Fibroblast of skin of right quadriceps (primary cell): ENCODE measurements at regions not wholly inside any gene's neighbourhood (a gene's known extent, or its start where the extent isn't known, plus 50 kb on each side); places are given as distances from the start of the nearest gene placed in this dataset.

ENCODE experiments used
- DNase-seq: peaks from one replicate; pipeline ENCODE4 v3.0.0-alpha.2; 2013

DNA sequence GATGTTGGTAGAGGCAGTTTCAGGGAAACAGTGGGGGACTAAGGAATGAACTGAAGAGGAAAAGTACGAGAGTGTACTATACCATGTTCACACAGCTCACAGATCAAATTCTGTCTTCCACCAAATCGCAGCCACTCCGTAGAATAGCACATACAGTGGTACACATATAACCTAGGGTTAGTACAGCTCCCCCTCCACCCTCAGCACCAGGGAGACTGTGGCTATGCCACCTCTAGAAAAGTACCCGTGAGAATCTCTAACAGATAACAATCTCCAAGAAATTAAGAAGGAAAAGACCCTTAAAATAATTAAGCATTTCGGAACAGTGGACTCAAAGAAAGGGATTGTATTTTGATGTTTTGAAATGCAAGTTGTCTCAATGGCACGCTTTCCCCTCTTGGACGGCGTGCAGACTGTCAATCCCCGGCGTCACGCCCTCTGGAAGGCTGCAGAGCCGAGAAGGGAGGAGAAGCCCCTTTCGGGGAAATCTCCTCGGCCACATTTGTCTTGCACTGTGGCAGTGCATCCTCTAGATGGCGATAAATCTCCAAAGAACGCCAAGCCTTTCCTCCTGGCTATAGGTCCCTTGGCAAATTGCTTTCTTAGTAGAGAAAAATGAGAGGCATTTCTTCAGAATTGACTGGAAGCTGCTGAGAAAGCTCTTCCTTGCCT is 345.0 kb downstream of the REEP3 start:
- DNase-seq, result peak; percentile 64

DNA sequence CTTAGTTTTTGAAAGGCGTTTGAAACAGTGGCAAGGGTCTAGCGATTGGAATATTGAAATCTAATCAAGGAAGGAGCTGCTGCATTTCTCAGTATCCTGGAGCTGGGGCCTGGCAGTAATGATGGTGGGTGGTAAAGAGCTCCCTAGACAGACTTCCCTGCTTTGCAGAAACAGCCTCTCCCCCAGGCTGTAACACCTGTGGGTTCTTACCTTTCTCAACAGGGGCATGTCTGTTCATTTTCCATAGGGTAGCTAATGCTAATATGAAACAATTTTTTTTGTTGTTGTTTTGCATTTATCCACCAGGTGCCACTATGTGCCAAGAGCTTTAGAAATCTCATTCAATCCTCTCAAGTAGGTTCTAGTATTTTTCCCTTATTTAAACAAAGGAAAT is 345.5 kb downstream of the REEP3 start:
- no peak for DNase-seq

DNA sequence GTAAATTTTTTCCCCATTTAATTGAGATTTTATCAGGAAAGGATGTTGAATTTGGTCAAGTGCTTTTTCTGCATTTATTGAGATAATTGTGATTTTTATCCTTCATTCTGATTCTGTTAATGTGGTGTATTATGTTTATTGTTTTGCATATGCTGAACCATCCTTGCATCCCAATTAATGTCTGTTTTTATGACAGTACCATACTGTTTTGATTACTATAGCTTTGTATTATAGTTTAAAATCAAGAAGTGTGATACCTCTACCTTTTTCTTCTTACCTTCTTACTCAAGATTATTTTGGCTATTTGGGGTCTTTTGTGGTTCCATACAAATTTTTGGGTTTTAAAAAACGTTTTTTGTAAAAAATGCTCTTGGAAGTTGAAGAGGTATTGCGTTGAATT is 357.2 kb downstream of the REEP3 start:
- DNase-seq, result no peak

DNA sequence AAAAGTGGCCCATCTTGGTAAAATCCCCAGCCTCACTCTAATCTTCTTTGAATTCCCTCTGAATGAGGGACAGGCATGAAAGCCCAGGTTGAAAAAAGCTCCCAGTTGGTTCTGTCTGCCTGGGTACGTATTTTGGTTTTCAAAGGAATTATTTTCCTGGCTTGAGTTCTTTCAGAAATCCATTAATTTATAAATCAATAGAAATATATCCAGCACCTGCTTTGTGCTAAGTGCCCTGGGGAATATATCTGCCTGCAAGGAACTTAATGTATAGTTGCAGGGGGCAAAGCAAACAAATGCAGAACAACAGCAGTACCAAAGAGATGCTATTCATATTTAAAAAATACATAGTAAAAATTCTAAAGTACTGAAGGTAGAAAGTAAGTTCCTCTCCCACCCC is 362.7 kb downstream of the REEP3 start:
- no peak for DNase-seq

GRCh38 chr10:63884426-63884825 is 363.2 kb downstream of the REEP3 start:
- DNase-seq, result no peak

GRCh38 chr10:63885156-63885555 is 364.0 kb downstream of the REEP3 start:
- DNase-seq, result no peak

- DNase-seq, result peak; percentile 12
Observed at GRCh38 chr10:63886281-63887022, 365.3 kb downstream of the REEP3 start.

GRCh38 chr10:63887023-63887589 is 365.9 kb downstream of the REEP3 start:
- DNase-seq, result no peak

DNA sequence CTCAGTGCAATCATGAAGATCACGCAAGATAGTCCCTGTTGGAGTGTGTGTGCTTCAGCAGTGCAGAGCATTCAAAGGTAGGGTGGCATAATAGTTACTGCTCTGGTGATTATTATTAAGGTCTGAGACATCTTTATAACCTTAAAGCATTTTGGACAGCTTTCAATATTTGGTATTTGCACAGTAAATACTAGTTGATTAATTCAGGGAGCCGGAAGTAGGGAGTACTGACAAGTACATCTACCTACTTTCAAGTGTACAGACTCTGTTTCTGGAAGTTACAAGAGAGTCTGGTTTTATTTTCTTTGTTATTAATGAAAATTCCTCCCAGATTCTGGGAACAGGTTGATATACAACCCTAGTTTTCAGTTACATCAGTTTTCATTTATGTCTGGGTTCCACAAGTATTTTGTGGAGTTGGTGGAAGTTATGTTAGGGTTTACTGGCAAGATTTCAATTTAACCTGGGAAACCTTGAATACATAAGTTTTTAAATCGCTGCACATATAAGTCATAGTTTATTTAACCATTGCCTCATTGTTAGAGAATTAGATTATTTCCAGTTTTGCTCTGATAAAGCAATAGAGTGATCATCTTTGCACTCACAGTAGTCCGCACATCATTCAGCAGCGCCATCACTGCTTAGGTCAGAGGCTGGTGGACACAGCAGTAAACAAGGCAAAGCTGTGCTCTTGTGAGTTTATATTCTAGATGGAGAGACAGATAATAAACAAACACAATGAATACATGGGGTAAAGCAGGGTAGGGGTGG is 366.6 kb downstream of the REEP3 start:
- DNase-seq, result no peak

DNA sequence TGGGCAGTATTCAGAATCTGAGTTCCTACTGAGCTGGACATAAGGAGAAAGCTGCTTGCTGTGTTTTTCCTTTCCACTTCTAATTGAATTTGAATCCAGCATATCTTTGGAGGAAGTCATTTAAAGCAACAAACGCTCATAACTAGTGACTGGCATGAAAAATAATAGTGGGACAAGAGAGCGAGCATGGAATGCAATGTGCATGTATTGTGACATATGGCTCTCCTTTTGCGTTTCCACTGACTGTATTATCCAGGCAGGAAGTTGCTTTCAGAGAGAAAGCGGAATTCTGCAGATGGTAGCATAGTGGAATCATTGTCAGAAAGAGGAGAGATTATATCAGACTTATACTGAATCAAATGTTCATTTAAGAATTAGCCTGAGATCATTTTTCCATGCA is 368.6 kb downstream of the REEP3 start:
- DNase-seq, result no peak

- DNase-seq, result no peak
Observed at GRCh38 chr10:63896992-63897391, 375.8 kb downstream of the REEP3 start.

GRCh38 chr10:63899673-63900300 is 378.6 kb downstream of the REEP3 start:
- DNase-seq, result no peak

DNA sequence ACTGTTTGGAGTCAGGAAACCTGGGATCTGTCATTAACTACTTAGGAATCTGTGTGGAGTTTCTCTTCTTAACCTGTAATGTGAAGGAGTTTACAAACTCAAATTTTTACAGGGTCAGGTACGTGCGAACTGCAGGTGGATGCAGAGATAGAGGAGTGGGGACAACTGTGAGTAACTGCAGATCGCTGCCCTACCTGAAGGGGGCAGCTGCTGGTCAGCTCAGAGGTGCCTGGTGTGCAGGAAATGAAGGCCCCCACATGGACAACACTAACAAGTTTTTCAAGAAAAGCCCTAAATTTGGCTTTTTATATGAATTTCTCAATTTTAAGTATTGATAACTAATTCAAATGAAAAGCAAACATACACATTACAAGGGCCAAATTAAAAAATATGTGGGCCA is 380.0 kb downstream of the REEP3 start:
- no peak for DNase-seq

- peak; percentile 75 for DNase-seq
Observed at GRCh38 chr10:63901881-63902280, 380.7 kb downstream of the REEP3 start.

GRCh38 chr10:63910806-63911205 is 389.6 kb downstream of the REEP3 start:
- no peak for DNase-seq

DNA sequence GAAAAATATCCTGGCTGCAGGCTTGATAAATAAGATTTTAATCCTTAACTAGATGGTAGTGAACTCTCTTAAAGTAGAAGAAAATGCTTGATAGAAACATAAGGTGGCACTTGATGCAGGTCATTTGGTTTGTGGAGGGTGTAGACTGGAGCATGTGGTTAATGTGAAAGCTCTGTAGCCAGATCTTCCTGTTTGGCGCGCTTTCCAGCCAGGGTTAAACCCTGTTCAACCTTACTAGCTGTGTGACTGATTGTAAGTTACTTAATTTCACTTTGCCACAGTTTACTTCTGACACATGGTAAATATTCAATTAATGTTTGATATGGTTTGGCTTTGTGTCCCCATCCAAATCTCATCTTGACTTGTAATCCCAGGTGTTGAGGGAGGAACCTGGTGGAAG is 394.0 kb downstream of the REEP3 start:
- DNase-seq, result no peak

DNA sequence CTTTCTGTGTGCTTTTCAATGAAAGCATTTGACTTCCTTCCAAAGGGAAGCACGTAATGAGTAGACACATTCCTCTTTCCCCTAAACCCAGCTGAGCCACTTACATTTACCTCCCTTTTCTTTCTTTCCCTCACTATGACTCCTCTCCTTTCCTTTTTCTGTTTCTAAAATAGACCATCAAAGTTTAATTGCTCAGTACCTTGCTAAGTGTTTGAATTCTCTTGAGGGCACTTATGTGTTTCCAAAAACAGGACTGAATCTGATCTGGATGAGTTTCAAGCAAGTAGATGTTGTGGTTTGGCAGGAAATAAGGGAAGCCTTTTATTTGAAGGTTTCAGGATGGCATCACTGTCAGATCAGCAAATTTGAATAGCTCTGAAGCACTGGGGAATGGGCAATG is 396.2 kb downstream of the REEP3 start:
- peak; percentile 4 for DNase-seq

DNA sequence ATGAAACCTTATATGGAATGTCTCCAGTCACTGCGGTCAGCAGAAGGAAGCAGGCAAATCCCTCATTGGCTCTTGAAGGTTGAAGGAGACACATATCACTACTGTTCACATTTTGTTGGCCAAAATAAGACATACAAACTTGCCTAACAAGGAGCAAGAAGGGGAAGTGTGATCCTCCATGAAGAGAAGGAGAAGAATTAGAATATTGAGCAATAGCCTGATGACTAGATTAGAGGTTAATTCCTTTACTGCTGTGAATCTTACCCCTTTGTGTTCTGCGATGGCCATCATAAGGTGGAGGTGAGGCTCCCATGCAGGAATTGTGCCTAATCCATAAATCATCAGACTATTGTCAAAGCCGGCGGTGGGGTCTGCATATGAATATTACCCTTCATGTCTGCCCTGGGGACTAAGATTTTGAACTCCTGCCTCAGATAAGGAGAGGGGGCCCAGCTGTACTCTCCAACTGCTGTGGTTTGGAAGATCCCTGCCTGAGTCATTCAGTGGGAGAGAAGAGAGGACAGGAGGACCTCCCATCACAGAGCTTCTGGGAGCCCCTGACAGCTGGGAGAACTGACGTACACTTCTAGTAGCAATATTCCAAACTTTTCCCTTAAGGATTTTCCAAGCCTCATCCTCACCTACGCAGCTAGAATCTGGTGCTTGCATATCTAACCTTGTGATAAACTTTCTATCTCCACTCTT is 398.5 kb downstream of the REEP3 start:
- DNase-seq, result no peak

GRCh38 chr10:63920926-63921325 is 399.7 kb downstream of the REEP3 start:
- DNase-seq, result no peak

- DNase-seq, result no peak
Observed at GRCh38 chr10:63921908-63922467, 400.8 kb downstream of the REEP3 start.

GRCh38 chr10:63922468-63923284 is 401.5 kb downstream of the REEP3 start:
- DNase-seq, result peak; percentile 8
